IMR-90 (cell line): ENCODE measurements at regions not wholly inside any gene's neighbourhood (a gene's known extent, or its start where the extent isn't known, plus 50 kb on each side); places are given as distances from the start of the nearest gene placed in this dataset.

Source experiments
- ATAC-seq: fragments of 200-7000 bp; cut with Tn5 transposase; 2 replicates; pipeline ENCODE4 v1.9.1; 2020; ENCODE audit warnings: low read depth, mild to moderate bottlenecking, moderate library complexity
- BruUV-seq: library from RNA; stranded (reverse); fragments of 400-500 nt; replicated peaks from 2 replicates; lab custom pipeline; 2021; lab: Mats Ljungman, UMichigan
- CTCF ChIA-PET: fragments of 300-600 bp; formaldehyde crosslinking; extraction: SDS; loops from one replicate; lab custom pipeline; 2021; ENCODE audit warnings: antibody characterized with exemption; lab: Yijun Ruan, JAX
- POLR2A ChIA-PET: fragments of 300-600 bp; sonication (Branson Sonifier 250); formaldehyde crosslinking; loops from one replicate; lab custom pipeline; 2022; ENCODE audit warnings: antibody characterized with exemption; ENCODE audit not compliant: unreplicated experiment; lab: Charles Lee
- DNase-seq: peaks from one replicate; pipeline ENCODE4 v3.0.0; 2013
- H2AFZ ChIP-seq: replicated peaks from 2 replicates; pipeline ENCODE3; 2013; ENCODE audit warnings: low read length, mild to moderate bottlenecking; ENCODE audit not compliant: poor library complexity
- H2AK5ac ChIP-seq: 2 replicates; pipeline ENCODE4 v1.6.1; 2013; ENCODE audit warnings: low read depth, low read length, inconsistent platforms
- H2AK9ac ChIP-seq: replicated peaks from 2 replicates; pipeline ENCODE3; 2013; ENCODE audit warnings: mild to moderate bottlenecking, low read depth, low read length, moderate library complexity; ENCODE audit not compliant: poor library complexity
- H2BK120ac ChIP-seq: 2 replicates; pipeline ENCODE4 v1.6.1; 2013; ENCODE audit warnings: low read depth, low read length, inconsistent platforms
- H2BK15ac ChIP-seq: 3 replicates; pipeline ENCODE4 v1.6.1; 2013; ENCODE audit warnings: low read depth, low read length, inconsistent platforms
- H2BK20ac ChIP-seq: 2 replicates; pipeline ENCODE4 v1.6.1; 2013; ENCODE audit warnings: low read depth, mild to moderate bottlenecking, inconsistent platforms, low read length, moderate library complexity
- H2BK5ac ChIP-seq: 2 replicates; pipeline ENCODE4 v1.6.1; 2013; ENCODE audit warnings: mild to moderate bottlenecking, low read depth, low read length, inconsistent platforms; ENCODE audit not compliant: poor library complexity, severe bottlenecking
- H3K14ac ChIP-seq: replicated peaks from 2 replicates; pipeline ENCODE4 v1.6.1; 2013; ENCODE audit warnings: low read depth, low read length, inconsistent platforms
- H3K18ac ChIP-seq: 2 replicates; pipeline ENCODE4 v1.6.1; 2013; ENCODE audit warnings: low read depth, low read length, control low read depth
- H3K23ac ChIP-seq: 2 replicates; pipeline ENCODE4 v1.6.1; 2013; ENCODE audit warnings: low read depth, low read length, inconsistent platforms
- H3K27ac ChIP-seq: 2 replicates; pipeline ENCODE4 v1.5.1; 2013; ENCODE audit warnings: mild to moderate bottlenecking, control low read depth, low read length; ENCODE audit not compliant: insufficient read depth
- H3K27me3 ChIP-seq: 2 replicates; pipeline ENCODE4 v1.6.1; 2013; ENCODE audit warnings: low read length; ENCODE audit not compliant: control insufficient read depth, insufficient read depth
- H3K36me3 ChIP-seq: 2 replicates; pipeline ENCODE4 v1.6.1; 2013; ENCODE audit warnings: low read length, mixed read lengths; ENCODE audit not compliant: control insufficient read depth, insufficient read depth
- H3K4ac ChIP-seq: 2 replicates; pipeline ENCODE4 v1.6.1; 2013; ENCODE audit warnings: low read depth, low read length, inconsistent platforms
- H3K4me1 ChIP-seq: 2 replicates; pipeline ENCODE4 v1.6.1; 2013; ENCODE audit warnings: low read length, mixed read lengths; ENCODE audit not compliant: control insufficient read depth, insufficient read depth
- H3K4me2 ChIP-seq: 2 replicates; pipeline ENCODE4 v1.6.1; 2013; ENCODE audit warnings: low read depth, mild to moderate bottlenecking, control low read depth, low read length, moderate library complexity
- H3K4me3 ChIP-seq: 2 replicates; pipeline ENCODE4 v1.5.1; 2013; ENCODE audit warnings: low read depth, mild to moderate bottlenecking, control low read depth, low read length, moderate library complexity; ENCODE audit not compliant: insufficient read depth
- H3K56ac ChIP-seq: 2 replicates; pipeline ENCODE4 v1.6.1; 2013; ENCODE audit warnings: low read length, inconsistent platforms; ENCODE audit not compliant: insufficient read depth; ENCODE audit errors: extremely low read depth
- H3K79me1 ChIP-seq, 2 experiments: 2 replicates each; pipeline ENCODE4 v1.6.1; 2013; ENCODE audit warnings: low read length in 2 of 2, inconsistent platforms in 1 of 2, low read depth in 1 of 2
- H3K9ac ChIP-seq: 2 replicates; pipeline ENCODE4 v1.6.1; 2013; ENCODE audit warnings: low read depth, low read length, control low read depth
- H3K9me1 ChIP-seq: 2 replicates; pipeline ENCODE4 v1.6.1; 2013; ENCODE audit warnings: low read length, inconsistent platforms; ENCODE audit not compliant: insufficient read depth
- H3K9me3 ChIP-seq: 2 replicates; pipeline ENCODE4 v1.6.1; 2013; ENCODE audit warnings: low read length; ENCODE audit not compliant: control insufficient read depth, insufficient read depth
- H4K20me1 ChIP-seq: 2 replicates; pipeline ENCODE4 v1.6.1; 2013; ENCODE audit warnings: low read length, inconsistent platforms; ENCODE audit not compliant: insufficient read depth
- H4K5ac ChIP-seq: 2 replicates; pipeline ENCODE4 v1.6.1; 2013; ENCODE audit warnings: mild to moderate bottlenecking, low read depth, low read length, control low read depth
- H4K8ac ChIP-seq, 2 experiments: 2 replicates each; pipeline ENCODE4 v1.6.1; 2013; ENCODE audit warnings: low read depth in 2 of 2, low read length in 2 of 2, control low read depth in 1 of 2, inconsistent platforms in 1 of 2
- H4K91ac ChIP-seq: 2 replicates; pipeline ENCODE4 v1.6.1; 2013; ENCODE audit warnings: low read depth, low read length, inconsistent platforms; ENCODE audit not compliant: insufficient read depth
- BHLHE40 ChIP-seq: fragments of 150-350 bp; IDR thresholded peaks from 2 replicates; pipeline ENCODE4 v1.6.1; 2016; ENCODE audit warnings: mild to moderate bottlenecking, low read depth, low read length
- CEBPB ChIP-seq: IDR thresholded peaks from 2 replicates; pipeline ENCODE4 v1.6.1; 2012; ENCODE audit warnings: low read depth, low read length, improper control_type of control experiment
- CHD1 ChIP-seq: IDR thresholded peaks from 2 replicates; pipeline ENCODE4 v1.6.1; 2012; ENCODE audit warnings: low read depth, low read length, improper control_type of control experiment
- FOS ChIP-seq: fragments of 150-350 bp; IDR thresholded peaks from 2 replicates; pipeline ENCODE4 v1.6.1; 2016; ENCODE audit warnings: low read depth, low read length
- MAFK ChIP-seq: IDR thresholded peaks from 2 replicates; pipeline ENCODE4 v1.6.1; 2012; ENCODE audit warnings: low read depth, low read length, improper control_type of control experiment
- MAZ ChIP-seq: IDR thresholded peaks from 2 replicates; pipeline ENCODE4 v1.6.1; 2012; ENCODE audit warnings: low read depth, mild to moderate bottlenecking, low read length, improper control_type of control experiment, moderate library complexity, borderline replicate concordance
- MXI1 ChIP-seq: IDR thresholded peaks from 2 replicates; pipeline ENCODE4 v1.6.1; 2012; ENCODE audit warnings: low read depth, mild to moderate bottlenecking, low read length, moderate library complexity, borderline replicate concordance
- POLR2A ChIP-seq: IDR thresholded peaks from 2 replicates; pipeline ENCODE4 v1.6.1; 2012; ENCODE audit warnings: mild to moderate bottlenecking, low read depth, low read length
- RAD21 ChIP-seq: IDR thresholded peaks from 2 replicates; pipeline ENCODE4 v1.6.1; 2012; ENCODE audit warnings: low read length, improper control_type of control experiment
- RCOR1 ChIP-seq: IDR thresholded peaks from 2 replicates; pipeline ENCODE4 v1.6.1; 2012; ENCODE audit warnings: mild to moderate bottlenecking, low read length, improper control_type of control experiment; ENCODE audit not compliant: insufficient replicate concordance
- RFX5 ChIP-seq: IDR thresholded peaks from 2 replicates; pipeline ENCODE4 v1.8.0; 2012; ENCODE audit warnings: low read depth, mild to moderate bottlenecking, low read length, moderate library complexity
- SMC3 ChIP-seq: fragments of 150-350 bp; IDR thresholded peaks from 2 replicates; pipeline ENCODE4 v1.6.1; 2016; ENCODE audit warnings: low read depth, mild to moderate bottlenecking, antibody characterized with exemption, low read length, moderate library complexity
- WGBS, 2 experiments: methylation state at CpG; one replicate each; pipeline versions ENCODE4 v1.1.5 to v1.1.7; 2013; ENCODE audit warnings: missing lambda C conversion rate in 2 of 2; ENCODE audit not compliant: insufficient read length in 1 of 2; ENCODE audit errors: extremely low coverage in 2 of 2; 5-methylcytosine and 5-hydroxymethylcytosine counted together
- dilution Hi-C: fragments of 300-500 bp; cut with HindIII; formaldehyde crosslinking; loops from one replicate; pipeline ENCODE4 v1.14.3; 2018; ENCODE audit warnings: low sequenced_read_pairs; ENCODE audit not compliant: unreplicated experiment
- in situ Hi-C: fragments of 300-500 bp; cut with MboI; formaldehyde crosslinking; loops from 3 replicates; pipeline ENCODE4 v1.14.3; 2019; ENCODE audit warnings: low sequenced_read_pairs, inconsistent platforms, mixed read lengths
- intact Hi-C: fragments of 100-400 bp; cut with micrococcal nuclease; formaldehyde crosslinking; loops from 2 replicates; pipeline ENCODE4 v1.10.0; 2022
- TF ChIP-seq, protein P1 (sequence below): fragments of 150-350 bp; IDR thresholded peaks from 2 replicates; pipeline ENCODE4 v1.6.1; 2017; ENCODE audit warnings: mild to moderate bottlenecking, antibody characterized with exemption, low read length, low read depth
- TF ChIP-seq, protein P2 (sequence below): fragments of 150-350 bp; IDR thresholded peaks from 2 replicates; pipeline ENCODE4 v1.6.1; 2016; ENCODE audit warnings: low read depth, mild to moderate bottlenecking, low read length, moderate library complexity, borderline replicate concordance

GRCh38 chr5:12616093-12616492, 711.8 kb upstream of the CTNND2 start:
- Histone ChIP-seq H3K36me3 (no peaks in the 10 kb centered on the region), H3K4me1 (no peaks in the 10 kb centered on the region), H3K18ac (no peak overlapping the region), H4K8ac (no peak overlapping the region), H3K79me1 (no peaks in the 10 kb centered on the region), H2AK5ac (no peak overlapping the region), H3K56ac (no peak overlapping the region), H3K4me2 (no peak overlapping the region), H3K23ac (no peak overlapping the region), H2BK15ac (no peak overlapping the region), H2BK120ac (no peak overlapping the region), H4K91ac (no peak overlapping the region), H2AK9ac (no peak overlapping the region), H3K4me3 (no peak overlapping the region), H3K27me3 (no peaks in the 10 kb centered on the region), H4K5ac (no peak overlapping the region), H2BK5ac (no peak overlapping the region), H3K14ac (no peak overlapping the region), H3K27ac (no peak overlapping the region), H3K9ac (no peak overlapping the region), H2BK20ac (no peak overlapping the region), H2AFZ (no peak overlapping the region), H3K9me1 (no peaks in the 10 kb centered on the region), H3K9me3 (peaks cover 7% of the 10 kb centered on the region; the same call in 1 of the 2 replicates), H4K20me1 (no peaks in the 10 kb centered on the region), H3K4ac (no peak overlapping the region)
- TF ChIP-seq CEBPB, result no peak
- no peak for TF ChIP-seq POLR2A
- no peak for TF ChIP-seq RFX5
- no peak for TF ChIP-seq BHLHE40
- no peak for TF ChIP-seq FOS
- TF ChIP-seq, protein P1, sequence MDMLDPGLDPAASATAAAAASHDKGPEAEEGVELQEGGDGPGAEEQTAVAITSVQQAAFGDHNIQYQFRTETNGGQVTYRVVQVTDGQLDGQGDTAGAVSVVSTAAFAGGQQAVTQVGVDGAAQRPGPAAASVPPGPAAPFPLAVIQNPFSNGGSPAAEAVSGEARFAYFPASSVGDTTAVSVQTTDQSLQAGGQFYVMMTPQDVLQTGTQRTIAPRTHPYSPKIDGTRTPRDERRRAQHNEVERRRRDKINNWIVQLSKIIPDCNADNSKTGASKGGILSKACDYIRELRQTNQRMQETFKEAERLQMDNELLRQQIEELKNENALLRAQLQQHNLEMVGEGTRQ, result no peak
- no peak for TF ChIP-seq MAZ
- TF ChIP-seq MAFK, result no peak
- TF ChIP-seq, protein P2, sequence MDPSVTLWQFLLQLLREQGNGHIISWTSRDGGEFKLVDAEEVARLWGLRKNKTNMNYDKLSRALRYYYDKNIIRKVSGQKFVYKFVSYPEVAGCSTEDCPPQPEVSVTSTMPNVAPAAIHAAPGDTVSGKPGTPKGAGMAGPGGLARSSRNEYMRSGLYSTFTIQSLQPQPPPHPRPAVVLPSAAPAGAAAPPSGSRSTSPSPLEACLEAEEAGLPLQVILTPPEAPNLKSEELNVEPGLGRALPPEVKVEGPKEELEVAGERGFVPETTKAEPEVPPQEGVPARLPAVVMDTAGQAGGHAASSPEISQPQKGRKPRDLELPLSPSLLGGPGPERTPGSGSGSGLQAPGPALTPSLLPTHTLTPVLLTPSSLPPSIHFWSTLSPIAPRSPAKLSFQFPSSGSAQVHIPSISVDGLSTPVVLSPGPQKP, result no peak
- no peak for TF ChIP-seq RCOR1
- no peak for TF ChIP-seq RAD21
- no peak for TF ChIP-seq SMC3
- TF ChIP-seq CHD1, result no peak
- TF ChIP-seq MXI1, result no peak
- BruUV-seq, result no TSS peak
- no CpG with 5 or more reads among the region's 4 CpGs for WGBS, 2 experiments
- DNase-seq (no peak), ATAC-seq (no peak)
- intact Hi-C loops (no loop called here), dilution Hi-C loops (no loop called here), in situ Hi-C loops (no loop called here)
- ChIA-PET POLR2A (no interaction called here), CTCF (no interaction called here)
